Loucy (cell line): ENCODE measurements at regions not wholly inside any gene's neighbourhood (a gene's known extent, or its start where the extent isn't known, plus 50 kb on each side); places are given as distances from the start of the nearest gene placed in this dataset.

Source experiments
- CTCF ChIP-seq: fragments of 200-600 bp; sonication (generic); conservative IDR thresholded peaks from 2 replicates; pipeline ENCODE4 v1.5.1; 2014; ENCODE audit warnings: mild to moderate bottlenecking, antibody characterized with exemption, low read length
- EZH2phosphoT487 ChIP-seq: fragments of 200-600 bp; IDR thresholded peaks from 2 replicates; pipeline ENCODE4 v1.6.1; 2018; ENCODE audit warnings: antibody characterized with exemption, mild to moderate bottlenecking, moderate library complexity, borderline replicate concordance

- TF ChIP-seq CTCF (no peak), EZH2phosphoT487 (no peak)
Measured at GRCh38 chr13:76724421-76724820, 161.8 kb downstream of the KCTD12 start.
